ENCODE measurements at regions not wholly inside any gene's neighbourhood (a gene's known extent, or its start where the extent isn't known, plus 50 kb on each side); places are given as distances from the start of the nearest gene placed in this dataset.

DNA sequence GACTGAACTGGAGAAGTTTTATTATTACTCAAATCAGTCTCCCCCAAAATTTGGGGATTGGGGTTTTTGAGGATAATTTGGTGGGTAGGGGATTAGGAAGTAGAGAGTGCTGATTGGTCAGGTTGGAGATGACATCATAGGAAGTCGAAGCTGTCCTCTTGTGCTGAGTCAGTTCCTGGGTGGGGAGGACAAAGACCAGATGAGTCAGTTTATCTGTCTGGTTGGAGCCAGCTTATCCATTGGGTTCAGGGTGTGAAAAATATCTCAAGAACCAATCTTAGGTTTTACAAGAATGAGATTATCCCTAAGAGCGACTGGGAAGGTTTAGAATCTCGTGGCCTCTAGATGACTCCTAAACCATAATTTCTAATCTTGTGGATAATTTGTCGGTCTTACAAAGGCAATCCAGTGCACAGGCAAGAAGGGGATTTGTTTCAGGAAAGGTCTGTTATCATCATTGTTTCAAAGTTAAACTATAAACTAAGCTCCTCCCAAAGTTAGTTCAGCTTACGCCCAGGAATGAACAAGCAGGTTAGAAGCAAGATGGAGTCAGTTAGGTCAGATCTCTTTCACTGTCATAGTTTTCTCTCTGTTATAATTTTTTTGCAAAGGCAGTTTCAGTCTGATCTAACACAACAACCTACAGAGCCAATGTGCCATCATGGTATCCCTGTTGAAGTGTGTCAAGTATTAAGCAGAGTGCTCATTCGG lies 274.5 kb downstream of the SLC7A11 start:
- TF ChIP-seq CTCF (IDR thresholded peaks at IDR 0.05; ENCODE audit: insufficient read depth, low read length, missing control alignments): no peak
- DNase-seq (ENCODE audit: low read depth, low spot score): no peak
- CTCF ChIA-PET: no interaction called here

GRCh38 chr4:137966504-137966903 lies 275.6 kb downstream of the SLC7A11 start:
- no peak overlapping the region for H3K4me3 ChIP-seq (ENCODE audit: low read depth, low read length)
- no peak for TF ChIP-seq CTCF (IDR thresholded peaks at IDR 0.05; ENCODE audit: insufficient read depth, low read length, missing control alignments)
- no peak for DNase-seq (ENCODE audit: low read depth, low spot score)
- POLR2A ChIA-PET: no interaction called here
- CTCF ChIA-PET: no interaction called here

More for the DNA sequence above, 274.5 kb downstream of the SLC7A11 start:
- H3K4me3 ChIP-seq (ENCODE audit: low read depth, low read length): no peak overlapping the region
- POLR2A ChIA-PET: no interaction called here

GRCh38 chr4:137961051-137961438 lies 281.1 kb downstream of the SLC7A11 start:
- DNase-seq (ENCODE audit: low read depth, low spot score): peak; percentile 45
- ChIA-PET CTCF (interaction anchor here (1.5 kb wide), 1 partner anchor 129 kb away, joined by 3 read pairs; no protein-coding TSS in a partner anchor), POLR2A (no interaction called here)
- no peak overlapping the region for H3K4me3 ChIP-seq (ENCODE audit: low read depth, low read length)
- no peak for TF ChIP-seq CTCF (IDR thresholded peaks at IDR 0.05; ENCODE audit: insufficient read depth, low read length, missing control alignments)

DNA sequence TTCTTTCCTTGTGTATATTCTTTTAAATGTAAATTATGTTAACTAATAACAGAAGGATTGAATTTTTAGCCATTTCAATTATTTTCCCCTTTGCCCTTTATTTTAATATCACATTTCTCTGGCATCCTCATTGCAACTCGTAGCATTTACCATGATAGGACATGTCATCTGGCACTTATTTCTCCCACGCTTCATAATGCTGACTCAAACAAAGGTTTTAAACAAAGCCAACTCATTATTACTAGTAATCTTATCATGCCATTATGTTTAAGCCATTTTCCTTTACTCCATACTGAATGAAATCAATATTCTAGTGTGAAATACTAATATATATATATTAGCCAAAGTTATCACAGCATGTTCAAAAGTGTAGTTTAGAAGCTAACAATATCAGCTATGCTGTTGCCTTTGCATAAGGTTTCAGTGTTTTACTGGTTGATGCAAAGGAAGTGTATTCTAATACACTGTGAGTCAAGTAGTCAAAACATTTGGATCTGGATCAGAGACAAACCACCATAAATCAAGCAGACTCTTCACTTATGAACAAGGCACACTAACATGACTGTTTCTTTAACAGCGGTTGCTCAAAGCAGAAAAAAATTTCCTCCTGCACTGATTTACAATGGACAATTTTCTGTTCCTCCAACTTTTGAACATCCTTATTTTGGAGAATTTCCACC lies 281.6 kb downstream of the SLC7A11 start:
- POLR2A ChIA-PET: interaction anchor here (0.6 kb wide), 1 partner anchor 64 kb away, joined by 3 read pairs; no protein-coding TSS in a partner anchor
- H3K4me3 ChIP-seq (ENCODE audit: low read depth, low read length): no peak overlapping the region
- CTCF ChIA-PET: interaction anchor here (0.7 to 1.5 kb wide), 3 partner anchors 32 to 432 kb away, joined by 3 read pairs; no protein-coding TSS in a partner anchor
- TF ChIP-seq CTCF (IDR thresholded peaks at IDR 0.05; ENCODE audit: insufficient read depth, low read length, missing control alignments): no peak
- no peak for DNase-seq (ENCODE audit: low read depth, low spot score)

DNA sequence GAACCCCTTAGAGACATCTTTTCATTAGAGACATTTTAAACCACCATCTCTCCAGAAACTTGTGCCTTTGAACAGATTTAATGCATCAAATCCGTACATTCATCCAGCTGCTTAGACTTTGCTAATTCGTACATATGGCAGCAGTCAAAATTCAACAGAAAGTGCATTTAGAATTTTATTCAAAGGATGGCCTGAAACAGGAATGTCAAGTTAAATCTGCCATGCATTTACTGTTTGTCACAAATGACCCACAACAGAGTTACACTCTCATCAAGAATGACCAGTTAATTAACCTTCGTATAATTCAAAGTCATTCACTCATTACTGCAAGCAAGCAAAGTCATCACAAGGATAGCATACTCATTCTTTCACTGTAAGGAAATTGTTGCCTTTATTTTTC lies 284.3 kb downstream of the SLC7A11 start:
- ChIA-PET POLR2A (no interaction called here), CTCF (interaction anchor here (1.5 kb wide), 1 partner anchor 65 kb away, joined by 3 read pairs; no protein-coding TSS in a partner anchor)
- H3K4me3 ChIP-seq (ENCODE audit: low read depth, low read length): no peak overlapping the region
- no peak for TF ChIP-seq CTCF (IDR thresholded peaks at IDR 0.05; ENCODE audit: insufficient read depth, low read length, missing control alignments)
- DNase-seq (ENCODE audit: low read depth, low spot score): no peak

DNA sequence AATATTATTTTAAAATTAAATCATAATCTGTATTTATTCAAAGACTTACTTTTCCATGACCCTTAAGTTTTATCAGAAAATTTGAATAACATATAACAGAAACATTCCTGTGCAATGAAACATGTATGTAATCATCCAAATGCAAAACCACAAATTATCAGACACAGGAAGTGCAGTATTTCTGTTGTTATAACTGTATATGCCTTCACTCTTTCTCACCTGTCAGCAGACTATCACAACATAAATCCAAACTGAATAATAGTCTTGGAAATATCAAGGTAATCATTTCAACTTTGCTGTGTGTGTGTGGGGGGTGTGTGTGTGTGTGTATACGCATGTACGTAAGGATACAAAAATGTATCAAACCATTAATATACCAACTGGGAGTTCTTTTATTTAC lies 285.9 kb downstream of the SLC7A11 start:
- ChIA-PET CTCF (no interaction called here), POLR2A (no interaction called here)
- no peak for TF ChIP-seq CTCF (IDR thresholded peaks at IDR 0.05; ENCODE audit: insufficient read depth, low read length, missing control alignments)
- no peak overlapping the region for H3K4me3 ChIP-seq (ENCODE audit: low read depth, low read length)
- DNase-seq (ENCODE audit: low read depth, low spot score): no peak
